Upper lobe of right lung (tissue), 1 donor: ENCODE measurements at regions not wholly inside any gene's neighbourhood (a gene's known extent, or its start where the extent isn't known, plus 50 kb on each side); places are given as distances from the start of the nearest gene placed in this dataset.

Experiments used
- ATAC-seq: fragments of 200-7000 bp; cut with Tn5 transposase; one replicate; pipeline ENCODE4 v1.9.1; 2020; ENCODE audit warnings: mild to moderate bottlenecking, moderate library complexity
- DNase-seq: peaks from one replicate; pipeline ENCODE4 v3.0.0-alpha.2; 2020
- H3K27ac ChIP-seq: fragments of 200-600 bp; one replicate; pipeline ENCODE4 v1.8.0; 2022
- H3K27me3 ChIP-seq: fragments of 200-600 bp; one replicate; pipeline ENCODE4 v1.8.0; 2022; ENCODE audit warnings: mild to moderate bottlenecking
- H3K36me3 ChIP-seq: fragments of 200-600 bp; one replicate; pipeline ENCODE4 v1.8.0; 2022
- H3K4me1 ChIP-seq: fragments of 200-600 bp; one replicate; pipeline ENCODE4 v1.8.0; 2022
- H3K4me3 ChIP-seq: fragments of 200-600 bp; one replicate; pipeline ENCODE4 v1.8.0; 2022; ENCODE audit warnings: mild to moderate bottlenecking
- H3K9me3 ChIP-seq: fragments of 200-600 bp; one replicate; pipeline ENCODE4 v1.8.0; 2022
- intact Hi-C: fragments of 100-400 bp; cut with DNase I; formaldehyde crosslinking; loops from one replicate; pipeline ENCODE4 v1.11.0; 2022
- TF ChIP-seq, protein P1 (sequence below): fragments of 200-600 bp; IDR thresholded peaks from one replicate; pipeline ENCODE4 v1.8.0; 2022; ENCODE audit warnings: antibody characterized with exemption
- donor health status: DM: no; HTN: yes; CAD: no; lungs with severe emphysema.

DNA sequence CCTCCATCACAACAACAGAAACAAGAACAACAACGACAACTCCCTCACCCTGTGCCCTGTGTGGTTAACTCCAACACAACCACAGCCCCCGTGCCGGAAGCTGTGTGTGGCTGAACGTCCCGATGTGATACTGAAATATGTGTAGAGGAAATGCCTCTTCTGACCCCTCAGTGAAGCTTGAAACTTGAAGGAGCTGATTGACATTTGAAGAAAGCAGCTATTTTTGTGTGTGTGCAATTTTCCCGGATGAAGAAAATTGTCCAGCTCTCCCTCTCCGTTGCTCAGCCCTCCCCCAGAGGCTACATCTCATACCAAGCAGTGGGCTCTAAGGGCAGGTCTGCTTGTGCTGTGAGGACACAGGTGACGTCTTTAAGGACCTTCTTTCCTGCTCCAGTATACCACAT, 173.8 kb downstream of the ICOS start:
- peak overlapping the region; percentile 72 for H3K27ac ChIP-seq
- no peaks in the 10 kb centered on the region for H3K36me3 ChIP-seq
- intact Hi-C loops, result no loop called here
- ATAC-seq (peak; percentile 75), DNase-seq (no peak)
- TF ChIP-seq, protein P1, sequence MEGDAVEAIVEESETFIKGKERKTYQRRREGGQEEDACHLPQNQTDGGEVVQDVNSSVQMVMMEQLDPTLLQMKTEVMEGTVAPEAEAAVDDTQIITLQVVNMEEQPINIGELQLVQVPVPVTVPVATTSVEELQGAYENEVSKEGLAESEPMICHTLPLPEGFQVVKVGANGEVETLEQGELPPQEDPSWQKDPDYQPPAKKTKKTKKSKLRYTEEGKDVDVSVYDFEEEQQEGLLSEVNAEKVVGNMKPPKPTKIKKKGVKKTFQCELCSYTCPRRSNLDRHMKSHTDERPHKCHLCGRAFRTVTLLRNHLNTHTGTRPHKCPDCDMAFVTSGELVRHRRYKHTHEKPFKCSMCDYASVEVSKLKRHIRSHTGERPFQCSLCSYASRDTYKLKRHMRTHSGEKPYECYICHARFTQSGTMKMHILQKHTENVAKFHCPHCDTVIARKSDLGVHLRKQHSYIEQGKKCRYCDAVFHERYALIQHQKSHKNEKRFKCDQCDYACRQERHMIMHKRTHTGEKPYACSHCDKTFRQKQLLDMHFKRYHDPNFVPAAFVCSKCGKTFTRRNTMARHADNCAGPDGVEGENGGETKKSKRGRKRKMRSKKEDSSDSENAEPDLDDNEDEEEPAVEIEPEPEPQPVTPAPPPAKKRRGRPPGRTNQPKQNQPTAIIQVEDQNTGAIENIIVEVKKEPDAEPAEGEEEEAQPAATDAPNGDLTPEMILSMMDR, result no peak
- no peaks in the 10 kb centered on the region for H3K9me3 ChIP-seq
- H3K4me1 ChIP-seq, result peaks cover 56% of the 10 kb centered on the region
- H3K4me3 ChIP-seq, result no peak overlapping the region
- H3K27me3 ChIP-seq, result no peaks in the 10 kb centered on the region

DNA sequence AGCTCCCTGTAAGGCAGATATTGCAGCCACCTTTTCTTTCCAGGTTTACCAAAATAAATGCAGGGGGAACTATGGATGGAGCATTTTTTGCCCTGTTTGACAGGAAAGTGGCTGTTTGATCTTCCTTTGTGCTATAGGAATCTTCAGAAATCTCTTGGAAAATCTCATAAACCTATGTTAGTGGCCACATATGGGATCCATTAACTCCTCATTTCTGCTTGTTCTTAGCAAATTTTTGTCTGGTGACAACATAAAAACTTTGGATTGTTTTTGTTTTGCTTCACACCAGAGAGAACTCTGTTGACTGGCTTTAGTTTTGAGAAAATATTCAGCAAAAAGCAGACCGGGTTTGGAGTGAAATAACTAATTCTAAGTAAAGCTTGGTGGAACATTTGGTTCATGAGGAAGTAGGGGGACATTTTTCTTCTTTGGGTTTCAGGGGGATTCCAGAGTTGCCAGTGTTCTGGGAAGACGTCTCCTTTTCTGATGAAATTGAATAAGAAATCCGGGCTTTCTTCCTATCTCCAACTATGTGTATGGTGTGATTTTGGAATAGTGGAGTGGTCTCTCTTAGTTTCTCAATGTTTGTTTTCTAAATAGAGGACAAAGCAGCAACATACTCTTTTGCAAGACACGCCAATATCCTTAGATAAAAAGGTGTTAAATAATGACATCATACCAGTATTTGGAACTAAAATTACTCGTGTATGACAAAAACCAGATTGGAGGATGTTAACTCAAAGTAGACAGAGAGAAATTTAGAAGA, 174.4 kb downstream of the ICOS start:
- no peaks in the 10 kb centered on the region for H3K36me3 ChIP-seq
- no peak for ATAC-seq
- DNase-seq, result no peak
- no peak overlapping the region for H3K4me3 ChIP-seq
- TF ChIP-seq, protein P1, result no peak
- H3K27ac ChIP-seq, result peak overlapping the region; percentile 72
- peaks cover 58% of the 10 kb centered on the region for H3K4me1 ChIP-seq
- H3K27me3 ChIP-seq, result no peaks in the 10 kb centered on the region
- no peaks in the 10 kb centered on the region for H3K9me3 ChIP-seq
- intact Hi-C loops, result no loop called here

DNA sequence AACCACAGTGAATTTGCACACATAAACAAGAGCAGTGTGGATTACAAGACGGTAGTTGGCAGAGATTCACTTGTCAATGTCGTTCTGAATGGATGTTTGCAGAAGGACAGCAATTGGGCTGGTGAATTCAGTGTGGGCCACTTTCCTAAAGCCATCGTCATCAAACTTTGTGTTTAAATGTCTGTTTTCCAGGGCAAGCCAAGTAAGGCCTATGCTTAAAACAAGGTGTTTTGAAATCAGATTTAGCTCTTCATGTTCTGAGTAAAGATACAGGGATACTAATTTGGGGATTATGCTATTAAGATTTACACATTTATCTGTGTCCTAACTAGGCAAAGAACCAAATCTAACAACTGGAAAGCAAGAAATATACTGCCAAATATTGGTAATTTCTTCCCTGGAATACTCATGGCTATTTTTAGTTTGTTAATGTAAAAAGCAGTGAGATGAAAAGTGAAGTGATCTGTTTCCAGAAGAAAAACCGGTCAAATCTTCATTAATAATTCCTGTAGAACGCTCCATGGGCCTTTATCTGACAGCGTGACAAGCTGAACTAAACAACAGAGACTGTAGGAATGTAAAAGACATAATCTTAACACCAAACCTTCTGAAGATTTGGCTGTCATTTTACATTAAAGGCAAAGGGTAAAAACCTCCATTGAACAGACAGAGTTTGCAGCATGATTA, 175.7 kb downstream of the ICOS start:
- H3K4me1 ChIP-seq, result peaks cover 70% of the 10 kb centered on the region
- H3K27me3 ChIP-seq, result no peaks in the 10 kb centered on the region
- no peaks in the 10 kb centered on the region for H3K9me3 ChIP-seq
- peak overlapping the region; percentile 19 for H3K27ac ChIP-seq
- intact Hi-C loops, result no loop called here
- no peak for DNase-seq
- TF ChIP-seq, protein P1, result no peak
- no peak for ATAC-seq
- no peaks in the 10 kb centered on the region for H3K36me3 ChIP-seq
- H3K4me3 ChIP-seq, result no peak overlapping the region

DNA sequence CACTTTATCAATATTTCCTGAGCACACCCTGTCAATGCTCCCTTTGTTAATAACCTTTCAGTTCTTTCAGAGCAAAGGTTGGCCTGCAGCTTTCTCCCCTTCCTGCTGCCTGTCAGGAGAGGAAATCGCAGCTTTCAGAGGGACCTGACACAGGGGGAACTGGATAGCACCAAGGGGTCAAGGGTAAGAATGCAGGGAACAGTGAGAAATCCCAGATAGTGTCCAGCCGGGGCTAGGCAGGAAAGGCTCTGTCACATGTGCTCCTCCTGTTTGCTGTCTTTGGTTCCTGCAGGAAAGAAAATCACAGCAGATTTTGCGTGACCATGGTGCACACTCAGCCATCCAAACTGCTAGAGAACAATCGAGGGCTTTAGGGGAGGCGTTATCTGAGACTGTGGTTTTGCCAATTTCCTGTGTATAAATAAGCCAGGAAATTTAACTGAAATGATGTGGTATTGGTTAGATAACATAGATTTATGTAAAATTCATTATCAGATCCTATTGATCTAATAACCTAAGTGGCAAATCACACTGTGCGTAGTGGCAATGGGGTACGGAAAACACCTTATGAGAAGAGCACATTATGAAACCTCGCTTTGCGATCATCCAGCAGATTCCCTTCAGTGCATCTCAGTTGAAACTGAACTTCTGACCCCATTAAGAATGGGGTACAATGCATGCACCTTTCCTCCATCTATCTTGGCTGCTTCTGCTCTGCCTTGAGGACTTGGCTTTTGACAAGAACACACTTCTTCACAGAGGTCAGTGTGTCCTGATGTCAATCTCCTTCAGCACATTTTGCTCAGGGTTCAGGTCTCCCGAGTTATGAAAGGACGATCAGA, 178.0 kb downstream of the ICOS start:
- H3K4me1 ChIP-seq, result peaks cover 62% of the 10 kb centered on the region
- ATAC-seq (peak; percentile 56), DNase-seq (no peak)
- TF ChIP-seq, protein P1, result no peak
- H3K9me3 ChIP-seq, result no peaks in the 10 kb centered on the region
- no peak overlapping the region for H3K27ac ChIP-seq
- no peaks in the 10 kb centered on the region for H3K36me3 ChIP-seq
- H3K27me3 ChIP-seq, result no peaks in the 10 kb centered on the region
- intact Hi-C loops, result no loop called here
- H3K4me3 ChIP-seq, result no peak overlapping the region

DNA sequence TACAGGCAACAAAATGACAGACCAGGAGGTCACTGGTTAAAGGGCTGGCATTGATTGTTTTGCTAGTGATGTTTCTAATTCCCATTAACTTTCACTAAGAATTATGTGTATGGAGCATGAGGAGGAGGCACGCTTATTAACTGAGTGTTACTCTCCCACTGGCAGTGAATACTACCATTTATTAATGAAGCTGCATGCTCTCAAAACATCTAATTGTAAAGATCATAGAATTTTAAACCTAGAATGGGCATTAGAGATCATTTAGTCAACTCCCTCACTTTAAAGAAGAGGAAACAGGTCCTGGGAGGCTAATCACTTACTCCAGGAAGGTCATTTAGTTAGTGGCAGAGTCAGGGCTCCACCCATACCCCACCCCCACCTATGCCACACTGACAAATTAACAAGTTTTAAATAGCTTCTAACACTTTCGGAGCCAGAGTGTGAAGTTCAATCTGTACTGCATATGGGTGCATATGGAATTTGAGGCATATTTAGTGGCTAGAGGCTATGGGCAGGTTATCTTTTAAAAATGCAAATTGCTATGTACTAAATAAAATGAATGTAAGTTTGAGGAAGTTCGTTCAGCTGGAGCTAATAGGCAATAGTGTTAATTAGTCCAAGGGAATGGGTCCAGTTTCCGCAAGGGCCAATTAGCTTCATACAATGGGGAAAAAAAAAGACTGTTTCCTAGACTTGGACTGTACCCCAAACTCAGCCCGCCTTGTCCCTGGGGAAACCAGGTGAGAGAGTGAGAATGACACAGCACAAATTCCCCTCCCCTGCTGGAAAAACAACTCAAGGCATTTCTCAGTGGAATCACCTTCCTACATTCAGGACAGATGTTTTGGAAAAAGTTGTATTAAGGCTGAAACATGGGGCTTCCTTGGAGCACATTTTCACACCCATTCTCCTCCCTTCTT, 178.8 kb downstream of the ICOS start:
- Histone ChIP-seq H3K4me1 (peaks cover 54% of the 10 kb centered on the region), H3K36me3 (no peaks in the 10 kb centered on the region)
- intact Hi-C loops, result no loop called here

More for the DNA sequence above, 178.8 kb downstream of the ICOS start:
- Histone ChIP-seq H3K27me3 (no peaks in the 10 kb centered on the region), H3K27ac (no peak overlapping the region), H3K4me3 (no peak overlapping the region), H3K9me3 (no peaks in the 10 kb centered on the region)
- ATAC-seq (no peak), DNase-seq (no peak)
- TF ChIP-seq, protein P1, result no peak
